ENCODE measurements at regions not wholly inside any gene's neighbourhood (a gene's known extent, or its start where the extent isn't known, plus 50 kb on each side); places are given as distances from the start of the nearest gene placed in this dataset.

GRCh38 chr2:63772061-63772460 is 69.6 kb upstream of the UGP2 start:
- TF ChIP-seq CTCF (IDR thresholded peaks at IDR 0.05) (no peak), EZH2 (IDR thresholded peaks at IDR 0.05; ENCODE audit: borderline replicate concordance, insufficient read depth, low read depth, low read length, poor library complexity, severe bottlenecking) (no peak)

All from B cell (primary cell).